Neuronal stem cell (in vitro differentiated cells): ENCODE measurements at regions not wholly inside any gene's neighbourhood (a gene's known extent, or its start where the extent isn't known, plus 50 kb on each side); places are given as distances from the start of the nearest gene placed in this dataset.

Experiments used
- DNase-seq: peaks from one replicate; pipeline ENCODE4 v3.0.0-alpha.2; 2013; ENCODE audit warnings: low spot score
- H2AFZ ChIP-seq: one replicate; pipeline ENCODE4 v1.6.1; 2013; ENCODE audit warnings: mild to moderate bottlenecking, low read length, inconsistent platforms
- H2AK5ac ChIP-seq: 2 replicates; pipeline ENCODE4 v1.6.1; 2013; ENCODE audit warnings: low read depth, mild to moderate bottlenecking, inconsistent platforms, low read length, moderate library complexity, mixed read lengths
- H2BK120ac ChIP-seq: 2 replicates; pipeline ENCODE4 v1.6.1; 2013; ENCODE audit warnings: low read depth, mild to moderate bottlenecking, inconsistent platforms, low read length, moderate library complexity, mixed read lengths
- H2BK12ac ChIP-seq: one replicate; pipeline ENCODE4 v1.6.1; 2013; ENCODE audit warnings: low read length, inconsistent platforms
- H2BK15ac ChIP-seq: 2 replicates; pipeline ENCODE4 v1.6.1; 2013; ENCODE audit warnings: mild to moderate bottlenecking, low read length, inconsistent platforms, mixed read lengths
- H2BK5ac ChIP-seq: one replicate; pipeline ENCODE4 v1.6.1; 2013; ENCODE audit warnings: inconsistent platforms, mild to moderate bottlenecking, low read length, moderate library complexity
- H3K14ac ChIP-seq: one replicate; pipeline ENCODE4 v1.6.1; 2013; ENCODE audit warnings: low read length, inconsistent platforms
- H3K18ac ChIP-seq: 2 replicates; pipeline ENCODE4 v1.6.1; 2013; ENCODE audit warnings: low read length, inconsistent platforms
- H3K23ac ChIP-seq: 2 replicates; pipeline ENCODE4 v1.6.1; 2013; ENCODE audit warnings: low read depth, mild to moderate bottlenecking, mixed read lengths, low read length, inconsistent platforms; ENCODE audit not compliant: poor library complexity
- H3K27ac ChIP-seq: replicated peaks from 3 replicates; pipeline ENCODE4 v1.5.1; 2013; ENCODE audit warnings: low read length, inconsistent platforms
- H3K27me3 ChIP-seq, 3 experiments: 2 replicates each; pipeline ENCODE4 v1.6.1; 2013; ENCODE audit warnings: low read length in 3 of 3, mild to moderate bottlenecking in 2 of 3, inconsistent platforms in 1 of 3, low read depth in 1 of 3, mixed read lengths in 1 of 3, moderate library complexity in 1 of 3; ENCODE audit not compliant: control insufficient read depth in 3 of 3, insufficient read depth in 3 of 3
- H3K36me3 ChIP-seq, 2 donors: replicated peaks in 1 of 2; 2 replicates each; pipeline ENCODE4 v1.6.1; 2013; ENCODE audit warnings: low read length in 2 of 2; ENCODE audit not compliant: control insufficient read depth in 2 of 2, insufficient read depth in 2 of 2
- H3K4ac ChIP-seq: 2 replicates; pipeline ENCODE4 v1.6.1; 2013; ENCODE audit warnings: inconsistent platforms, mild to moderate bottlenecking, low read length, moderate library complexity
- H3K4me1 ChIP-seq, 2 donors: 1 replicate in 1 of 2; 2 replicates in 1 of 2; pipeline ENCODE4 v1.6.1; 2013; ENCODE audit warnings: low read length in 2 of 2, low read depth in 1 of 2; ENCODE audit not compliant: control insufficient read depth in 2 of 2, insufficient read depth in 1 of 2
- H3K4me2 ChIP-seq: one replicate; pipeline ENCODE4 v1.6.1; 2013; ENCODE audit warnings: mild to moderate bottlenecking, low read length, inconsistent platforms; ENCODE audit not compliant: insufficient read depth, poor library complexity, severe bottlenecking
- H3K4me3 ChIP-seq, 2 donors: 2 replicates each; pipeline ENCODE4 v1.5.1; 2013; ENCODE audit warnings: low read length in 2 of 2, mild to moderate bottlenecking in 2 of 2, inconsistent platforms in 1 of 2, moderate library complexity in 1 of 2
- H3K79me1 ChIP-seq: one replicate; pipeline ENCODE4 v1.6.1; 2013; ENCODE audit warnings: low read depth, mild to moderate bottlenecking, inconsistent platforms, low read length, moderate library complexity
- H3K9ac ChIP-seq: one replicate; pipeline ENCODE4 v1.6.1; 2013; ENCODE audit warnings: mild to moderate bottlenecking, low read depth, low read length, inconsistent platforms; ENCODE audit not compliant: poor library complexity
- H3K9me3 ChIP-seq, 2 donors: replicated peaks in 1 of 2; 2 replicates each; pipeline versions ENCODE3 to v1.6.1; 2013; ENCODE audit warnings: low read length in 2 of 2, mild to moderate bottlenecking in 2 of 2, inconsistent platforms in 1 of 2, low read depth in 1 of 2, mixed read lengths in 1 of 2, moderate library complexity in 1 of 2; ENCODE audit not compliant: control insufficient read depth in 2 of 2, insufficient read depth in 1 of 2
- H4K8ac ChIP-seq: one replicate; pipeline ENCODE4 v1.6.1; 2013; ENCODE audit warnings: low read depth, mild to moderate bottlenecking, inconsistent platforms, low read length, moderate library complexity
- H4K91ac ChIP-seq: one replicate; pipeline ENCODE4 v1.6.1; 2013; ENCODE audit warnings: low read length, low read depth, mild to moderate bottlenecking, inconsistent platforms; ENCODE audit not compliant: poor library complexity
- WGBS, 2 donors: extraction: QIAGEN DNeasy Blood & Tissue Kit; methylation state at CpG; one replicate each; pipeline ENCODE4 v1.1.7; 2013; ENCODE audit warnings: missing lambda C conversion rate in 2 of 2, mixed read lengths in 1 of 2; ENCODE audit not compliant: insufficient read length in 2 of 2, insufficient replicate concordance in 1 of 2; ENCODE audit errors: extremely low coverage in 2 of 2; 5-methylcytosine and 5-hydroxymethylcytosine counted together

- DNase-seq = no peak
- Histone ChIP-seq H3K27ac (no peak overlapping the region), H3K23ac (no peak overlapping the region), H3K18ac (no peak overlapping the region), H3K36me3 (peaks cover 2 to 73% of the 10 kb centered on the region in 2 donors), H3K9ac (no peak overlapping the region), H3K27me3 (no peaks in the 10 kb centered on the region), H3K4me1 (peaks cover 0 to 8% of the 10 kb centered on the region in 2 donors), H3K14ac (no peak overlapping the region), H2AFZ (no peak overlapping the region), H3K4ac (no peak overlapping the region), H4K8ac (no peak overlapping the region), H4K91ac (no peak overlapping the region), H3K4me2 (no peak overlapping the region), H2BK120ac (no peak overlapping the region), H2AK5ac (no peak overlapping the region), H2BK15ac (no peak overlapping the region), H3K4me3 (no peak overlapping the region), H3K79me1 (peaks cover 1% of the 10 kb centered on the region), H2BK12ac (no peak overlapping the region), H2BK5ac (no peak overlapping the region), H3K9me3 (no peaks in the 10 kb centered on the region)
- WGBS, 2 donors = no CpG with 5 or more reads among the region's 2 CpGs
Observed at GRCh38 chr9:94441796-94442195, 113.1 kb upstream of the PCAT7 start.

GRCh38 chr9:94443032-94443722 lies 111.7 kb upstream of the PCAT7 start:
- WGBS, 2 donors = no CpG with 5 or more reads among the region's 6 CpGs
- Histone ChIP-seq H4K91ac (no peak overlapping the region), H3K4me3 (no peak overlapping the region)

GRCh38 chr9:94445863-94446262 lies 109.0 kb upstream of the PCAT7 start:
- no CpG with 5 or more reads among the region's 2 CpGs for WGBS, 2 donors
- H3K9ac ChIP-seq = no peak overlapping the region
- no peak overlapping the region for H2BK120ac ChIP-seq
- H4K8ac ChIP-seq = no peak overlapping the region
- H3K36me3 ChIP-seq = peaks cover 4 to 91% of the 10 kb centered on the region in 2 donors
- H2AFZ ChIP-seq = no peak overlapping the region
- no peak overlapping the region for H3K4ac ChIP-seq
- no peak overlapping the region for H3K27ac ChIP-seq
- H3K23ac ChIP-seq = no peak overlapping the region
- H2AK5ac ChIP-seq = no peak overlapping the region
- peaks cover 0 to 8% of the 10 kb centered on the region in 2 donors for H3K4me1 ChIP-seq
- H2BK5ac ChIP-seq = no peak overlapping the region
- H3K4me2 ChIP-seq = no peak overlapping the region
- H3K9me3 ChIP-seq = no peaks in the 10 kb centered on the region
- no peaks in the 10 kb centered on the region for H3K27me3 ChIP-seq
- H3K14ac ChIP-seq = no peak overlapping the region
- no peak overlapping the region for H2BK12ac ChIP-seq
- H3K18ac ChIP-seq = no peak overlapping the region
- no peak overlapping the region for H3K4me3 ChIP-seq
- DNase-seq = no peak
- H3K79me1 ChIP-seq = peaks cover 1% of the 10 kb centered on the region
- H4K91ac ChIP-seq = no peak overlapping the region
- no peak overlapping the region for H2BK15ac ChIP-seq

More at GRCh38 chr9:94443032-94443722, 111.7 kb upstream of the PCAT7 start:
- no peak overlapping the region for H3K9ac ChIP-seq
- H3K14ac ChIP-seq = no peak overlapping the region
- no peak overlapping the region for H3K18ac ChIP-seq
- H3K9me3 ChIP-seq = no peaks in the 10 kb centered on the region
- no peak overlapping the region for H2BK15ac ChIP-seq
- H3K23ac ChIP-seq = no peak overlapping the region
- H3K27ac ChIP-seq = peak overlapping the region; percentile 33
- H4K8ac ChIP-seq = no peak overlapping the region
- H3K4me1 ChIP-seq = peaks cover 0 to 8% of the 10 kb centered on the region in 2 donors
- peaks cover 1% of the 10 kb centered on the region for H3K79me1 ChIP-seq
- H2BK120ac ChIP-seq = no peak overlapping the region
- no peak overlapping the region for H3K4me2 ChIP-seq
- H2AFZ ChIP-seq = no peak overlapping the region
- peaks cover 3 to 85% of the 10 kb centered on the region in 2 donors for H3K36me3 ChIP-seq
- no peak overlapping the region for H2BK12ac ChIP-seq
- no peak overlapping the region for H2AK5ac ChIP-seq
- no peak overlapping the region for H3K4ac ChIP-seq
- DNase-seq = no peak
- H3K27me3 ChIP-seq = no peaks in the 10 kb centered on the region
- no peak overlapping the region for H2BK5ac ChIP-seq

GRCh38 chr9:94449486-94449885 lies 105.4 kb upstream of the PCAT7 start:
- H3K4me2 ChIP-seq = no peak overlapping the region
- no peak for DNase-seq
- H3K36me3 ChIP-seq = peaks cover 6 to 91% of the 10 kb centered on the region in 2 donors

More at GRCh38 chr9:94449486-94449885, 105.4 kb upstream of the PCAT7 start:
- no peaks in the 10 kb centered on the region for H3K9me3 ChIP-seq
- no peak overlapping the region for H3K4ac ChIP-seq
- WGBS, 2 donors = no CpG with 5 or more reads among the region's 2 CpGs
- no peaks in the 10 kb centered on the region for H3K27me3 ChIP-seq
- H2BK12ac ChIP-seq = no peak overlapping the region
- no peak overlapping the region for H2BK5ac ChIP-seq
- H3K4me1 ChIP-seq = peaks cover 0 to 2% of the 10 kb centered on the region in 2 donors
- H3K23ac ChIP-seq = no peak overlapping the region
- no peak overlapping the region for H2AFZ ChIP-seq
- H3K27ac ChIP-seq = no peak overlapping the region
- H2BK120ac ChIP-seq = no peak overlapping the region
- no peak overlapping the region for H2AK5ac ChIP-seq
- H3K14ac ChIP-seq = no peak overlapping the region
- no peak overlapping the region for H3K18ac ChIP-seq
- H4K91ac ChIP-seq = no peak overlapping the region
- no peaks in the 10 kb centered on the region for H3K79me1 ChIP-seq
- no peak overlapping the region for H3K9ac ChIP-seq
- H3K4me3 ChIP-seq = no peak overlapping the region
- H2BK15ac ChIP-seq = no peak overlapping the region
- H4K8ac ChIP-seq = no peak overlapping the region
